Large intestine (tissue), 3 donors: ENCODE measurements at regions not wholly inside any gene's neighbourhood (a gene's known extent, or its start where the extent isn't known, plus 50 kb on each side); places are given as distances from the start of the nearest gene placed in this dataset.

Experiments used
- DNase-seq, 2 donors: peaks; one replicate each; pipeline versions ENCODE4 v3.0.0 to v3.0.0-alpha.2; 2013
- H3K27ac ChIP-seq: one replicate; pipeline ENCODE4 v1.5.1; 2013; ENCODE audit warnings: low read length
- H3K27me3 ChIP-seq: 2 replicates; pipeline ENCODE4 v1.6.1; 2013; ENCODE audit warnings: low read length; ENCODE audit not compliant: control insufficient read depth, insufficient read depth
- H3K36me3 ChIP-seq: 2 replicates; pipeline ENCODE4 v1.6.1; 2013; ENCODE audit warnings: low read length; ENCODE audit not compliant: control insufficient read depth, insufficient read depth
- H3K4me1 ChIP-seq: one replicate; pipeline ENCODE4 v1.6.1; 2013; ENCODE audit warnings: low read length; ENCODE audit not compliant: control insufficient read depth, insufficient read depth
- H3K4me3 ChIP-seq: one replicate; pipeline ENCODE4 v1.5.1; 2013; ENCODE audit warnings: low read length
- H3K9me3 ChIP-seq: one replicate; pipeline ENCODE4 v1.6.1; 2013; ENCODE audit warnings: mild to moderate bottlenecking, low read depth, low read length, moderate library complexity; ENCODE audit not compliant: control insufficient read depth
- whole genome bisulfite sequencing: methylation state at CpG from one replicate; pipeline ENCODE4 v1.1.5; 2013; ENCODE audit warnings: low lambda C conversion rate; ENCODE audit not compliant: insufficient coverage; 5-methylcytosine and 5-hydroxymethylcytosine counted together

GRCh38 chr12:125882141-125882540 is 816.9 kb downstream of the AACS start:
- no CpG with 5 or more reads among the region's 3 CpGs for WGBS
- no peaks in the 10 kb centered on the region for H3K36me3 ChIP-seq
- DNase-seq, result no peak
- H3K27ac ChIP-seq, result no peak overlapping the region
- no peaks in the 10 kb centered on the region for H3K9me3 ChIP-seq
- H3K4me1 ChIP-seq, result no peaks in the 10 kb centered on the region
- H3K27me3 ChIP-seq, result no peaks in the 10 kb centered on the region
- no peak overlapping the region for H3K4me3 ChIP-seq

GRCh38 chr12:125888921-125889320 is 823.7 kb downstream of the AACS start:
- Histone ChIP-seq H3K4me1 (no peaks in the 10 kb centered on the region), H3K27ac (no peak overlapping the region), H3K36me3 (no peaks in the 10 kb centered on the region), H3K27me3 (no peaks in the 10 kb centered on the region), H3K4me3 (no peak overlapping the region), H3K9me3 (no peaks in the 10 kb centered on the region)
- DNase-seq, result no peak

- Histone ChIP-seq H3K9me3 (no peaks in the 10 kb centered on the region), H3K4me3 (no peak overlapping the region), H3K27me3 (no peaks in the 10 kb centered on the region), H3K4me1 (no peaks in the 10 kb centered on the region), H3K27ac (no peak overlapping the region), H3K36me3 (no peaks in the 10 kb centered on the region)
- DNase-seq, result no peak
- no CpG with 5 or more reads among the region's 6 CpGs for WGBS
Observed at GRCh38 chr12:125889742-125890141, 824.5 kb downstream of the AACS start.

GRCh38 chr12:125890366-125890905 is 825.2 kb downstream of the AACS start:
- WGBS, result no CpG with 5 or more reads among the region's 7 CpGs
- Histone ChIP-seq H3K36me3 (no peaks in the 10 kb centered on the region), H3K27ac (no peak overlapping the region), H3K27me3 (no peaks in the 10 kb centered on the region), H3K9me3 (no peaks in the 10 kb centered on the region), H3K4me3 (no peak overlapping the region), H3K4me1 (no peaks in the 10 kb centered on the region)
- no peak for DNase-seq

- Histone ChIP-seq H3K4me3 (no peak overlapping the region), H3K36me3 (no peaks in the 10 kb centered on the region), H3K27ac (no peak overlapping the region), H3K4me1 (no peaks in the 10 kb centered on the region), H3K9me3 (no peaks in the 10 kb centered on the region), H3K27me3 (no peaks in the 10 kb centered on the region)
- no peak for DNase-seq
- WGBS, result 20% methylated on average over 1 of the region's 5 CpGs
Observed at GRCh38 chr12:125890971-125891370, 825.7 kb downstream of the AACS start.

GRCh38 chr12:125892276-125892675 is 827.0 kb downstream of the AACS start:
- H3K9me3 ChIP-seq, result no peaks in the 10 kb centered on the region
- H3K27me3 ChIP-seq, result no peaks in the 10 kb centered on the region
- no peak overlapping the region for H3K27ac ChIP-seq
- DNase-seq, result no peak
- H3K36me3 ChIP-seq, result no peaks in the 10 kb centered on the region
- H3K4me3 ChIP-seq, result no peak overlapping the region
- no CpG with 5 or more reads among the region's 1 CpG for WGBS
- H3K4me1 ChIP-seq, result no peaks in the 10 kb centered on the region

- Histone ChIP-seq H3K27ac (no peak overlapping the region), H3K36me3 (no peaks in the 10 kb centered on the region), H3K9me3 (no peaks in the 10 kb centered on the region), H3K27me3 (no peaks in the 10 kb centered on the region), H3K4me3 (no peak overlapping the region), H3K4me1 (no peaks in the 10 kb centered on the region)
- 80% methylated on average over 1 of the region's 2 CpGs for WGBS
- DNase-seq, result no peak
Observed at GRCh38 chr12:125902991-125903390, 837.8 kb downstream of the AACS start.

GRCh38 chr12:125907351-125907750 is 842.1 kb downstream of the AACS start:
- no CpG with 5 or more reads among the region's 3 CpGs for WGBS
- H3K27ac ChIP-seq, result no peak overlapping the region
- H3K27me3 ChIP-seq, result no peaks in the 10 kb centered on the region
- H3K4me3 ChIP-seq, result no peak overlapping the region
- no peaks in the 10 kb centered on the region for H3K4me1 ChIP-seq
- no peaks in the 10 kb centered on the region for H3K9me3 ChIP-seq
- no peak for DNase-seq
- no peaks in the 10 kb centered on the region for H3K36me3 ChIP-seq

GRCh38 chr12:125919856-125920470 is 854.7 kb downstream of the AACS start:
- no peak overlapping the region for H3K27ac ChIP-seq
- no CpG with 5 or more reads among the region's 12 CpGs for WGBS
- H3K36me3 ChIP-seq, result no peaks in the 10 kb centered on the region
- H3K4me3 ChIP-seq, result no peak overlapping the region
- H3K27me3 ChIP-seq, result no peaks in the 10 kb centered on the region
- DNase-seq, result no peak
- H3K9me3 ChIP-seq, result no peaks in the 10 kb centered on the region
- no peaks in the 10 kb centered on the region for H3K4me1 ChIP-seq

GRCh38 chr12:125922330-125922729 is 857.1 kb downstream of the AACS start:
- DNase-seq, result no peak
- no peaks in the 10 kb centered on the region for H3K36me3 ChIP-seq
- H3K4me1 ChIP-seq, result no peaks in the 10 kb centered on the region
- H3K27me3 ChIP-seq, result no peaks in the 10 kb centered on the region
- no peaks in the 10 kb centered on the region for H3K9me3 ChIP-seq
- no peak overlapping the region for H3K27ac ChIP-seq
- 74% methylated on average over 5 of the region's 5 CpGs for WGBS
- no peak overlapping the region for H3K4me3 ChIP-seq

- Histone ChIP-seq H3K4me3 (no peak overlapping the region), H3K9me3 (no peaks in the 10 kb centered on the region), H3K27me3 (no peaks in the 10 kb centered on the region), H3K4me1 (no peaks in the 10 kb centered on the region), H3K36me3 (no peaks in the 10 kb centered on the region), H3K27ac (no peak overlapping the region)
- DNase-seq, result no peak
- WGBS, result no CpG with 5 or more reads among the region's 1 CpG
Observed at GRCh38 chr12:125936502-125936901, 871.3 kb downstream of the AACS start.
